HG03139 (cell line): ENCODE measurements at regions not wholly inside any gene's neighbourhood (a gene's known extent, or its start where the extent isn't known, plus 50 kb on each side); places are given as distances from the start of the nearest gene placed in this dataset.
"Not testable (repeated sequence)": the region's sequence is repeated elsewhere in the genome, so short reads cannot be mapped to it uniquely, and the experiment has no call there.

Source experiments
- ATAC-seq: cut with Tn5 transposase; IDR thresholded peaks from one replicate; pipeline ENCODE4 v1.9.1; 2021; ENCODE audit not compliant: unreplicated experiment

DNA sequence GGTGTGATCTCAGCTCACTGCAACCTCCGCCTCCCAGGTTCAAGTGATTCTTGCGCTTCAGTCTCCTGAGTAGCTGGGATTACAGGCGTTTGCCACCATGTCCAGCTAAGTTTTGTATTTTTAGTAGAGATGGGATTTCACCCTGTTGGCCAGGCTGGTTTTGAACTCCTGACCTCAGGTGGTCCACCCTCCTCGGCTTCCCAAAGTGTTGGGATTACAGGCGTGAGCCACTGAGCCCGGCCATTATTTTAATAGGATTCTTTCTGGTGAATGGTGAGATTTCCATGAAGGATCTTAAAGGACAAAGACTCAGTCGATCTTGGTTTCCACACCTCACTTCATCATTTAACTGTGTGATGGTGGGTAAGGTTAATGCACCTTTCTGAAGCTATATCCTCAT, 183.8 kb upstream of the ZNF217 start:
- not testable (repeated sequence) for ATAC-seq

DNA sequence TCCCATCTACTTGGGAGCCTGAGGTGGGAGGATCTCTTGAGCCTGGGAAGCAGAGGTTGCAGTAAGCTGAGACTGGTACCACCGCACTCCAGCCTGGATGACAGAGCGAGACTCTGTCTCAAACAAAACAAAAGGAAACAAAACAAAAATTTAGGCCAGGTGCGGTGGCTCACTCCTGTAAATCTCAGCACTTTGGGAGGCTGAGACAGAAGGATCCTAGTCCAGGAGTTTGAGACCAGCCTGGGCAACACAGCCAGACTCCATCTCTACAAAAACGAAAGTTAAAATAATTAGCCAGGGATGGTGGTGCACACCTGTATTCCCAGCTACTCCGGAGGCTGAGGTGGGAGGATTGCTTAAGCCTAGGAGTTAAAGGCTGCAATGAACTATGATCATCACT, 183.2 kb upstream of the ZNF217 start:
- ATAC-seq, result no peak

DNA sequence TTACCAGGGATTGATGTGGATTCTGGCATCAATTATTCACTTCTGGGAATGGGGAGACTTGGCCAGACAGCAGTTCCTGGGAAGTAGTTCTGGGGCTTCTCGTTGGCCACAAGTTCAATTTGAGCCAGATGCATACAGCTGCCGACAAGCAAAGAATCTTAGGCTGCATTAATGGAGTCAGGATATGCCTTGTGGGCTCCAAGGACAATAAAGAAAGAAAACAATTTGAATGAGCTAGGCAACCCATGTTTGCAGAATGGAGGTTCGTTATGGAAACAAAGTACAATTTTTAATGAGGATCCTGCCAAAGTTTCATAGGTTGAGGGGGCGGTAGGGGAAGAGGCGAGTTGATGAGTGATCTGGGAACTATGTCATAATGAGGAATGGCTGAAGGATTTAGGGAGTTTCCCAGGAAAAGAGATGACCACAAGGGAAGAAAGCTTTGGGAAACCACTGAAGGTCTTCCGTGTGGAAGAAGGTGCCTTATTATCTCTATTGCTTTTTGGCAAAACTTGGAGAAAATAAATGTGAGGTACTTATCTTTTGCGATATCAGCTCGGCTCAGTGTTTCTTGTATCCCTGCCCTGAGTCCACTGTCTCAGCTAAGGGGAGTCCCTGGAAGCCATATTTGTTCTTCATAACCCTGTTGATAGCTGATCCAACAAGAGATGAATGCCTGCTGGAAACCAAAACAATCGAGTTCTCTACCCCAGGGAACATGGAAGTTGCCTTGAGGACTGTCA, 181.0 kb upstream of the ZNF217 start:
- ATAC-seq, result no peak

DNA sequence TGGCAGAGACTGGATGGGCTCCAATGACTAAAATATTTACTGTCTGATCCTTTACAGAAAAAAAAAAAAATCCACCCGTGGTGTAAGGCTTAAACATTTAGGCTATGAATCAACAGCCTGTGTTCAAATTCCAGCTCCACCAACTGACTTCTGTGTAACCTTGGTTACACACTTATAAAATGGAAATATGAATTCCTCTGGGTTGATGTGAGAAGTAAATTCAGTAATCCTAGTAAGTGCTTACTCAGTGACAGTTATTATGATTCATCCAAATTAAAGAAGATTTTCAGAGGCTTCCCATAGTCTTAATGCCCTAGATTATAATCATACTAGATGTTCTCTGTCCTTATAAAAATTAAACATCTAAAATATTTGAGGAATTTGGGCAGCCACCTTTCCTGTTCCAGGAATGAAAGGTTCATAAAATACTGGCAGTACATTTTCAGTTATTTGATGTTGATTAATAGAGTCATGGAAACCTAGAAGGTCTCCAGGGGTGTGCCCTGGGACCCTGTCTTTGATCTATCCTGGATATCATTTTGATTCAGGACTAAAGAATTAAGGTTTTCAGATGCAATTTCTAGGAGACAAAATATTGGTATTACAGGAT, 180.3 kb upstream of the ZNF217 start:
- no peak for ATAC-seq

DNA sequence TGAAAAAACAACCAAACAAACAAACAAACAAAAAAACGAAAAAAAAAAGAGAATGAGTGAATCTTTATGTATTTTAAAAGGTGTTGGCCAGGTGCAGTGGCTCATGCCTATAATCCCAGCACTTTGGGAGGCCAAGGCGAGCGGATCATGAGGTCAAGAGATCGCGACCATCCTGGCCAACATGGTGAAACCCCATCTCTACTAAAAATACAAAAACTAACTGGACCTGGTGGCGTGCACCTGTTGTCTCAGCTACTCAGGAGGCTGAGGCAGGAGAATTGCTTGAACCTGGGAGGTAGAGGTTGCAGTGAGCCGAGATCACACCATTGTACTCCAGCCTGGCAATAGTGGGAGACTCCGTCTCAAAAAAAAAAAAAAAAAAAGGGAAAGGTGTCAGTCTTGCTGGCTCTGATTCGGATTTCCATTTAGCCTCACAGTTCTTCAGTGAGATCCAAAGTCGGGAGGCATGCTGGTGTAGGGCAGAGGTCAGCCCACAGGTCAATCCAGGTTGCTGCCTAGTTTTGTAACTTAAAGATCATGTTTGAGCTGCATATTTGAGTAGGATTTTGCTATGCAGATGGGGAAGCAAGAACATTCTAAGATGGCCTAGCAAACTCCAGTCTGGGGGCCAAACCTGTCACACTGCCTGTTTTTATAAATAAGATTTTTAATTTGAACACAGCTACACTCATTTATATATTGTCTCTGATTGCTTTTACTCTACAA, 179.6 kb upstream of the ZNF217 start:
- ATAC-seq, result not testable (repeated sequence)

DNA sequence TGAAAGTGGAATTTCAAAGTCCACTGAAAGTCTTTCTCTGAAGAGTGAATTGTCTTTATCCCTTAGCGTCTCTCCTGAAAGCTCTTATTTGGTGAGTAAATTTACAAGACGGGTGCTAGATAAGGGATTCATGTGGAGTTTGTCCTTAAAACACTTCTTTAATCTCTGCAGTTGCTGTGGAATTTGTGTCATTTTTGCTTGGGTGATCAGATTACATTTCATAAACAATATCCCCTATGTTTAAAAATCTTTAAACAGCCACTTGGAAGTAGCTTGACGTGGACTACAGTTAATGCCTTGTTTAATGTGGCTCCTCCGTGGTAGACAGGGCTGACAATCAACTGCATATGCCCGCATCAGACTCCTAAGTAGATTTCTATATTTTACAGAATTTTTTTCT, 175.4 kb upstream of the ZNF217 start:
- no peak for ATAC-seq

DNA sequence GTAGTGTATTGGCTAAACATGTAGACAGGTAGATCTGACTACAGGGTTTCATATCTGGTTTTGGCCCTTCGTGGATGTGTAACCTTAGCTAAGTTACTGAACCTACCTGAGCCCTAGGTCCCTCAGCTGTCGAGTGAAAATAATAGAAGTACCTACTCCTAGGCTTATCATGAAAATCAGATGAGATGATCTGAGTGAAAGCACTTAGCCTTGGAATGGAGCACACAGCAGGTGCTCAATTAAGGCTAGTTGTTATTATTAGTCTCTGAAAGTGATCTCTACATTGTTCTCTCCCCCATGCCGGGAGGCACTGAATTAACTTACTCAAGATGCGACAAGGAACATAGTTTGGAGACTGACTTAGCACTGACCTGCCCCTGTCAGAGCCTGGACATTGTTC, 174.7 kb upstream of the ZNF217 start:
- ATAC-seq, result no peak

DNA sequence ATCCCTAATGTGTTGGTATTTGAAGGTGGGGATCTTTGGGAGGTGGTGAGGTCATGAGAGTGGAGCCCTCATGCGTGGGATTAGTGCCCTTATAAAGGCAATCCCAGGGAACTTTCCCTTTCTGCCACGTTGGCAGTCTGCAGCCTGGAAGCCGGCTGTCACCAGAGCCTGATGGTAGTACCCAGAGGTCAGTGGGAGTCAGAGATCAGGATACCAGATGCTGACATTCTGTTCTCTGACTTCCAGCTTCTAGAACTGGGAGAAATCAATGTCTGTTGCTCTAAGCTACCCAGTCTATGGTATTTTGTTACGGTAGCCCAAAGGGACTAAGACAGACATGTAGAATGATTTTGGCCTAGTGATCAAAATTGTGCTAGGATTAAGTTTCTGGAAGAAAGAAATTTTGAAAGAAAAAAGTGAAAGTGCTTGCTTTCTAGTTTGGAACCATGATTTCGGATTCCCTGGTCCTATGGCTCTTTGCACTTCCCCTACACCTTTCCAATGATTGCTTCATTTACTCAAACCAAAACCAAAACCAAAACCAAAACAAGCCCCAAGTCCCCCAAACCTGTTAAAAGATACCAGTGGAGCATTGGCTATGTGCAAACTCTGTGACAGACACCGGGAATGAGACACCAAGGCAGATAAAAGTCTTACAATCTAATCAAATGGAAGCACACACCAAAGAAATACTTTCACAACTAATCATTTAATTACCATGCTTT, 173.7 kb upstream of the ZNF217 start:
- ATAC-seq, result no peak

DNA sequence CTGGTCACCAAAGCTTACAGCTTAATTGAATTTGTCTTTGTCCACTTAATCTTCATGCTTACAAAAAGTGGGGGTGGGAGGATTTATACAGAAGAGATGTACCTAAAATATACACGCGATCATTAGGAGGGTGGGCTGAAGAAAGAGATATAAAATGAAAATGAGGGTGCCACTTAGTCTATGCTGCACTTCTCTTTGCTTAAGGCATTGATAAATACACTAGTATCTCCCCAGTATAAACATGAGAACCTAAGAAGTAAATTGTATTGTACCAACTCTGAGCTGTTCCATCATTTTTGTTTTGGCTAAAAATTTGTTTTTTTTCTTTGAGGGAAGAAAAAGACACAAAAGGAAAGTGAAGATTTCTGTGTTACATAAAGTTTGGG, 170.8 kb upstream of the ZNF217 start:
- ATAC-seq, result no peak

DNA sequence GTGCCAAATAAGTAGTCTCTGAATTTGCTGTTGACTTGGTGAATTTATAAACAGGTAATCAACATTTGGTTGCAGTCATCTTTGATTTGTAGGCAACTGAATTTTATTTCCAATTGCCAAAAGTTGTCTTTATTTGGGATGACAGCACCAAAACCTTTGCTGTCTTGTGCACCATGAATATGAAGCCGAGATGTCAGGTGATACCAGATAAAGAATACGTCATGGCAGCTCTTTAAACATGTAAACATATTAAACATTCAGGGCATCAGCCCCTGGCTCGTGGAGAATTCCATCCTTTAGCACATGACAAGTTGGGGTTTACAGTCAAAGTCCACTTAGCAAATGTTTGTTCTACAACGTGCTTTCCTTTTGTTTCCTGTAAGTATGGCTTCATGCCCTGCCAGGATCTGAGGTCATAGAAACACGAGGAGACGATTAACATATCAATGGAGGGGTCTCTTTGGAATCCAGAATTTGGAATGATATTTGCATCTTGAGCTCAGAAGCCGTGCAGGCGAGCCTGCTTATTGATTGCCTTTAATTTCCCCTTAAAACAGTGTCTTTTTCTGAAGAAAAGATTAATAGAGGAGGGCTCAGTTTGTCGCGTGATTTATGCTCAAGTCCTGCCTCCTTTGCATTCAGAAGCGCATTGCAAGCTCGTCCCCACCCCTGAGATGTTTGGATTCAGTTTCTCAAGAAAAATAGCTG, 170.2 kb upstream of the ZNF217 start:
- ATAC-seq, result no peak

DNA sequence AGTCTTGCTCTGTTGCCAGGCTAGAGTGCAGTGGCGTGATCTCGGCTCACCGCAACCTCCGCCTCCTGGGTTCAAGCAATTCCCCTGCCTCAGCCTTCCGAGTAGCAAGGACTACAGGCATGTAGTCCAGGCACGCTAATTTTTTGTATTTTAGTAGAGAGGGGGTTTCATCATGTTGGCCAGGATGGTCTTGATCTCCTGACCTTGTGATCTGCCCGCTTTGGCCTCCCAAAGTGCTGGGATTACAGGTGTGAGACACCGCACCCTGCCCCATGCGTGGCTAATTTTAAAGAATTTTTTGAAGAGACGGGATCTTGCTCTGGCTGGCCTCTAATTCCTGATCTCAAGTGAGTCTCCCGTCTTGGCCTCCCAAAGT, 168.8 kb upstream of the ZNF217 start:
- not testable (repeated sequence) for ATAC-seq

DNA sequence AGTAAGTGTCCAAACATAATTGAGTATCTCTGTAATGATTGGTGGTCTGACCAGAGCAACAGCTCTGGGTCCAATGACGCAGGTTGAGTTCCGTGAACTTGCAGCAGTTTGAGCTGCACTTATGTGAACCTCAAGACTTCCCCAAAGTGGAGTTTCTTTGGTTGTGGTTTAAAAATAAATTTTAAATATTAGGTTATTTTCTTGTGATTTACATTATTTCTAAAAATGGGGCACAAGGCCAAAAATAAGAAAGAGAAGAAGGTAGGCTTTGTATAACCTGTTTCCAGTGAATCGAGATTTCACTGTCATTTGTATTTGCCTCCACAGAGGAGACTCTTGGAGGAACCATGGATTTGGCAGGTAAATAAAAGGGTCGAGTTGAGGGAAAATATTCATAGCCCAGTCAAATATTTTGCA, 166.4 kb upstream of the ZNF217 start:
- no peak for ATAC-seq

DNA sequence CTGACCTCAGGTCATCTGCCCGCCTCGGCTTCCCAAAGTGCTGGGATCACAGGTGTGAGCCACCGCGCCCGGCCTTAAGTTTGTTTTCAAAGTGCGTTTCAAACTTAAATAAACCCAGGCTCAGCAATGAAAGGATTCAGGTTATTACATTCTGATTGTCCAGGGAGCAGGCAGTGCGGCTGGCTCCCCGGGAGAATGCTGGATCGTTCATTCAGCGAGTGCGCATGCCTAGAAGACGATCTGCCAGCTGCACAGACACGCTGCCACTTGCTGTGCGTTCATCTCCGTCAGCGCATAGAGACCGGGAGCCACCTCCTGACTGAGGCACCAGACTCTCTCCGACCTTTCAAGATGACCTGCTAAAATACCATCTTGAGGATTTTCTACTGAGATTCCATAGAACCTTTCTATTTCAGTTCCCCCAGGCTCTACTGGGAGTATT, 163.9 kb upstream of the ZNF217 start:
- no peak for ATAC-seq

DNA sequence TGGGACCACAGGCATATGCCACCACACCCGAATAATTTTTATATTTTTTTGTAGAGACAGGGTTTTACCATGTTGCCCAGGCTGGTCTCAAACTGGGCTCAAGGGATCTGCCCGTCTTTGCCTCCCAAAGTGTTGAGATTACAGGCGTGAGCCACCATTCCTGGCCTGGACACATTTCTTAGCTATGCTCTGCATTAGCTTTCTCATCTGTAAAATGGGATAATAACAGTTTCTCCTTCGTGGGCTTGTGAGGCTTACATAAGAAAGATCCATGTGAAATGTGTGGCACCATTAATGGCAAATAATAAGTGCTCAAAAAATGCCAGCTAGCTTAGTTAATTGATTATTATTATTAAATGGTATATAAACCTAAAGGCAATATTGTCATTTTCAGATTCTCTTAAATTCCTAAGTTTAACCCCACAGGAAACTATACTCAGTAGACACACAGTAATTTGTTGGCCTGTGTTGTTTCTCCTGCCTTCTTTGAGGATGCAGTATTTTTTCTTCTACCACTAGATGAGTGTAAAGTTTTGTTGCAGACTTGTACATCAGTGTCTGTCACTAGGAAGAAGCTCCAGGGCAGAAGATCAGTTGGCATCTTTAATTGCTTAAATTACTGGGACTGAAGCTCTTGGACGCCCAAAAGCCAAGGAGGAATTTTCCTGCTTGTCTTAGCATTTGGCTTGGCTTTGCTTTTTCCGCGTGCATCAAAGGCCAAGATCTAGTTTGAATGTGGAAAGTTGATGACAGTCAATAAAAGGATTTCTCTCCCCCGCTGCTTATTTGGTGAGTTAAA, 162.3 kb upstream of the ZNF217 start:
- ATAC-seq, result no peak

DNA sequence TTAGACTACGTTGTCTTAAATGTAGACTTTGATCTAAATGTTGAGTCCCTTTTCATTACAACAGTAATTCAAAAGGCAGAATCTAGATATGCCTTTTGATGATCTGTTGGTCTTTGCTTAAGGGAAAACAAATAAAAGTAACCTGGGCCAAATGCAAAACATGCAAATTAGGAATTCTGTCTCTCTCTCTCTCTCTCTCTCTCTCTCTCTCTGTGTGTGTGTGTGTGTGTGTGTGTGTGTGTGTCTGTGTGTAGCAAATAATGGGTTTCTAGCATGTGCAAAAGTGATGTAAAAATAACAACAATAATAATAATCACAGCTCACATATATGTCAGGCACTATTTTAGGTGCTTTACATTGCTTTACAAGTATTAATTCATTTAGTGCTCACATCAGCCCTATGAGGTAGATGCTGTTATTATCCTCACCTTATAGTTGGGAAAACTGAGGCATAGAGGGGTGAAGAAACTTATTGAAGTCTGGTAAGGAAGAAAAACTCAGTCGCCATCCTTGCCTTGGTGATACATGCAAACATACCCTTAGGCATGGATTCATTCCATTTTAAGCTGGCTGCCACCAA, 160.3 kb upstream of the ZNF217 start:
- no peak for ATAC-seq

DNA sequence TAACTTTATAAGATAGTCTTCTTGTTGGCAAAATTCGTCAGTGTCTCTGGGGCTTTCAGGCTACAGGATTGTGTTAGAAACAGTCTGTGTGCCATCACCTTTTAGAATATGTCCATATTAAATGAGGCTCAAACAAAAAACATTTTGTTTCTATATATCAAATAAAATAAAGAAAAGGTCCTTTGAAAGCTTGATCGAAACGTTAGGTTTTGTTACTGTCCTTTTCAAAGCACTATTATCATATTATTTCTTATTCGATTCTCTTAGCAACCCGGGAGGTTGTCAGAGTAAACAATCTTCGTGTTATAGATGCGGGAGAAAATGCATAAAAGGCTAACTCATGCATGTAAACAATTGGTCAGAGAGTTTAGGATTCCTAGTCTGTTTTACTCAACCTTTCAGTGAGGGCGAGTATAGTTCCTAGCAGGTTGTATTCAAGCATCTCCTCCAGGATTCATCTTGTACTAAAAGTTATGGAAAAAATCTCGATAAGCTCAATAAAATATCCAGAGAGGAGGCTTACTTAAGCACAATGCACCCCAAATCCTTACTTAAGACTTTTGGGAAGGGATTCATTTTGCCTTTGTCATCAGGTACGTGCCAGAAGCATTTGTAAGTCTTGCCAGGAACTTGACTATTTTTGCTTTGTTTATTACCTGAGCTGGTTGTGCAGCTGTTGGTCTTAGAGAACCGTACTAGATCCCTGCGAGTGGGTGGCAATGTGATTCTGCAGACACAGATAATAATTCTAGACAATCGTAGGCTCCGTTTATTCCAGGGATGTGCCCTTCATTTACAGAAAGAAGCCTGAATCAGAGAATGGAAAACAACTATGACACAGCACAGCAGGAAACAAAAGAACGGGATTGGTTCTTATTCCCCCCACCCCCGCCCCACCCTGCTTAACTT, 159.6 kb upstream of the ZNF217 start:
- no peak for ATAC-seq

DNA sequence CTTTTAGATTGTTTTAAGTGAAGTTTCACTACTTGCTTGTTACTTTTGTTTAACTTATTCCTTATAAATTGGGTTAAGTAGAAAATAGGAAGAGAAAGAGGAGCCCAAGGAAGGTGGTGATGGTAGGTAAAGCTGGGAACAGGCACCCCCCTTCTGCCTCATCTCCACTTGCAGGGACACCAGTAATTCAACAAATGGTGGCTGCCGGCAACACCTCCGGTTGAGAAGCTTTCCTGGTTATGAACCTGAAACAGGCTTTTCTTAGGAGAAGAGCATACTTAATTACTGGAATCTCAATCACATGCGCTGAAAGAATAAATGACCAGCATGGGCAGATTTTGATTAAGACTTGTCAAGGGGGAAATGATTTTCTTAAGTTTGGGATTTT, 158.9 kb upstream of the ZNF217 start:
- ATAC-seq, result no peak

DNA sequence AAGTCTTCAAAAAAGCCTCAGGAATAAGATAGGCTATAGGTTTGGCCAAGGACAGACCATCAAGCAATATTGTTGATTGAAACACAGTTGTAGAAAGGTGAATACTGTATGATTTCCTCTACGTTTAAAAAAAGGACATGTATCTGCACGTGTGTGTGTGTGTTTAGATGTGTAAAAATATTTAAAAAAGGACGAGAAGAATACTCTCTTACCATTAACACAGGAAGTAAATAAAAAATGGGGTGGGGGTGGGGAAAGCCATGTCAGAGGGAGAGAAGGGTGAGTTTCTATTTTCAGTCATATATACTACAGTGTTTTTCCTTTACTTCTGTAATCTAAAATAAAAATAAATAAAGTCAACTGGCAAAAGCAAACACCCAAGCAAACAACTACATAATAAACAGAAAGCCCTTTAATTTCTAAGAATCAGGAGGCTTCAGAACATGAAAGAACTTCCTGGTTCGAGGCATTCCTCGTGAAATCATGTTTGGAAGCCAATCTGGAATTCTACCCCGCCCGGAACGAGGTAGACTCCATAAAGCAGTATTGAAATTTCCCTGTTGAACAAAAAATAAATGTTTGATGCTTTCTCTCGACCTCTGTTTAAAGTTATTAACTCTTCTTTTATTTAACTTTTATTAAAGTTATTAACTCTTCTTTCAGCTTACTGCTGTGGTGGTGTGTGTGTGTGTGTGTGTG, 158.1 kb upstream of the ZNF217 start:
- ATAC-seq, result peak; percentile 1
